ENCODE measurements at regions not wholly inside any gene's neighbourhood (a gene's known extent, or its start where the extent isn't known, plus 50 kb on each side); places are given as distances from the start of the nearest gene placed in this dataset.

DNA sequence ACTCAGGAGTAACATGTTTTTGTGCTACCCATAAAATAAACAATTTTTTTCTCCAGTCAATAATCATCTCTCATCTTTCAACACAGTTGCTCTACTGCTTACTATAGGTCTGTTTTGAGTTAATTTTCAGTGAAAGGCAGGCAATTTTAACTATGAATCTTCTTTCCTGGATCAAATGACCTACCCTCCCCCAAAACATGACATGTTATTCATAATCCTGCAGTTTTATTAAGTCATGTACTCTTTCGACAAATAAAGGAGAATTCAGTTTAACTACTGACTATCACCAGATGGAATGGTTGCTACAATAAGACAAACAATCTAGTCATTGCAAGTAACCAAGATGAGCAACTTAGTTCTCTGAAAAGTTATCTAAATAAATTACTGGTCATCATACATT lies 106.0 kb upstream of the FAR2 start:
- no peak for DNase-seq (ENCODE audit: low read depth)

DNA sequence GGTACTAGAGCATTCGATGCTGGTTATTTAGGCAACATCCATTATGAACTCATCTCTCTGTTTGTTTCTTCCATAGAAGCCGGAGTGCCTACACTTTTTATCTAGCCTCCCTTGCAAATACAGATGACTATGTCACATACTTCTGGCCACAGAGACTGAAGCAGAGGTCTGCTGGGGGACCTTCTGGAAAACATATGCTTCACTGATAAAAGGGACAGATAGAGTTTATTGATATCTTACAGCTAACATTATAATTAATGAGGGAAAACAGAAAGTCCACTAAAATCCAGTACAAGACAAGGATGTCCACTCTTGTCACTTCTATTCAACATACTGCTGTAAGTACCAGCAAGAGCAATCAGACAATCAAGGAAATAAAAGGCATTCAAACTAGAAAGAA lies 104.3 kb upstream of the FAR2 start:
- DNase-seq (ENCODE audit: low read depth), result no peak

DNA sequence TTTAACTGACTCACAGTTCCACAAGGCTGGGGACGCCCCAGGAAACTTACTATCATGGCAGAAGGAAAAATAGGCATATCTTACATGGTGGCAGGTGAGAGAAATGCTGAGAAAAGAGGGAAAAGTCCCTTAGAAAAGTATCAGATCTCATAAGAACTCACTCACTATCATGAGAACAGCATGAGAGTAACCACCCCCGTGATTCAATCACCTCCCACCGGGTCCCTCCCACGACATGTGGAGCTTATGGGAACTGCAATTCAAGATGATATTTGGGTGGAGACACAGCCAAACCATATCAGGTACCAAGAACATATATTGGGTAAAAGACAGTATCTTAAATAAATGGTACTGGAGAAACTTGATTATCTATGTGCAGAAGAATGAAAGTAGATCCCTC lies 100.3 kb upstream of the FAR2 start:
- DNase-seq (ENCODE audit: low read depth), result no peak

DNA sequence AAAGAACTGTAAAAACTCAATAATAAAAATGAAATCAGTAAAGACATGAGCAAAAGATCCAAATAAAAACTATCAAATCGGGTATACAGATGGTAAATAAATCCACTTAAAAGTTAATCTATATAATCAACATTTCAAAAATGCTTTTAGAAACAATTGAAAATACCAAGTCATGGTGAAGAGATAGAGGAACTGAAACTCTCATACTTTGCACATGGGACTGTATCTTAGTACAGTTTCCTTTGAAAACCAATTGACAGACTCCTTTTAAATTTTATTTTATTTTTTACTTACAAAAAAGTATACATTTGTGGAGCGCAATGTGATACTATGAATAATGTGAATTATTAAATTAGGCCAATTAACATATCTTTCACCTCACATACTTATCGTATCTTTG lies 98.6 kb upstream of the FAR2 start:
- DNase-seq (ENCODE audit: low read depth), result no peak

DNA sequence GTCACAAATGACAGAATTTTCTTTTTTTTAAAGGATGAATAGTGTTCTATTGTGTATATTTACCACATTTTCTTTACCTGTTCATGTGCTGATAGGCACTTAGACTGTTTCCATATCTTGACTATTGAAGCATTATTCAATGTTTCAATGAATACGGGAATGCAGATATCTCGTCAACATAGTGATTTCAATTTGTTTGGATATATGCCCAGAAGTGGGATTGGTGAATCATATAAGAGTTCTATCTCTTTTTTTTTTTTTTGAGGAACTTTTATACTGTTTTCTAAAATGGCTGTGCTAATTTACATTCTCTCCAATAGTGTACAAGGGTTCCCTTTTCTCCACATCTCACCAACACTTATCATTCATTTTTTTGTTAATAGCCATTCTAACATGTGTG lies 97.9 kb upstream of the FAR2 start:
- DNase-seq (ENCODE audit: low read depth), result no peak

DNA sequence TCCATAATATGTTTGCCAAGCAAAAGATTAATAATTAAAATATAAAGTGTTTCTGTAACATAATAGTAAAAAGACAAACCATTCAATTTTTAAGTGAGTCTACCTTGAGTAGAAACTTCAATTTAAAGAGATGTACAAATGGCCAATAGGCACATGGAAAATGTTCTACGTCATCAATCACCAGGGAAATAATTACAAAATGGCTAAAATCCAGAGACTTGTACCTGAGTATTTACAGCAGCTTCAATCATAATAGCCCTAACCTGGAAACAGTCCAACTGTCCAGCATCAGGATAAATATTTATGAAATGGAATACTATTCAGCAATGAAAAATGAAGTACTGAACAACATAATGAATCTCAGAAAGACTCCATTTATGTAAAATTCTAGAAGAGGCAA lies 95.5 kb upstream of the FAR2 start:
- no peak for DNase-seq (ENCODE audit: low read depth)

DNA sequence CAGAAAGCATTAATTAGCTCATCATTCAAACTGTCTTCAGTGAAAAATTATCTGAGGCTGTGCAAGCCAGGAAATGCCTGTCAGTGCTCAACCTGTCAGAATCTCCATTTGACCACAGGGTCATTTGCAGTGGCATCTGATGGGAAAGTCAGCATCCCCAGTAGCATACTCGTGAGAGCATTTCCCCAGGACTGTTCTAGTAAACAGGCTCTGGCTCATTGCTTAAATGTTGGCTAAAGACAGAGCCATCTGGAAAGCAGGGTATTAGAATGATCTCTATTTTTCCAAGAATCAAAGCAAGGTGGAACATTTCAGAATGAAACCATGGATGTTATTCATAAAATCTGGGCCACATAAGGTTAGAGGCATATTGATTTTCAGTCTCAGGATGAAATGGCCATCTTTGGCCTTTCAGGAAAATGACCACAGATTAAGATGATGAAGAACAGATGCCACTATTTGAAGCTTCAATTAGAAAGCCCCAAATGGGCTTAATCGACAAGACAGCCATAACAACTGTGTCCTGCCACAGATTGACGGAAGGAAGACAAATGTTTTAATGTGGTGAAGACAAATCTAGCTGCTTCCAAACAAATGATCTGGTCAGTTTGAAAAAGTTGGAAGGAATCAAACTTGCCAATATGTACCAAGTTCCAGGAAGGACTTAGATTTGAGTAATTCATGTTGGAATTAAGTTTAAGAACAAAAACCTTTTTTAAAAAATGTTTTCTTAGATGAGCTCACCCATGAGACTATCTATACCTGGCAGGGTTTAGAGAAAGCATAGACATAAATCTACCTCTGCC lies 94.0 kb upstream of the FAR2 start:
- no peak for DNase-seq (ENCODE audit: low read depth)

DNA sequence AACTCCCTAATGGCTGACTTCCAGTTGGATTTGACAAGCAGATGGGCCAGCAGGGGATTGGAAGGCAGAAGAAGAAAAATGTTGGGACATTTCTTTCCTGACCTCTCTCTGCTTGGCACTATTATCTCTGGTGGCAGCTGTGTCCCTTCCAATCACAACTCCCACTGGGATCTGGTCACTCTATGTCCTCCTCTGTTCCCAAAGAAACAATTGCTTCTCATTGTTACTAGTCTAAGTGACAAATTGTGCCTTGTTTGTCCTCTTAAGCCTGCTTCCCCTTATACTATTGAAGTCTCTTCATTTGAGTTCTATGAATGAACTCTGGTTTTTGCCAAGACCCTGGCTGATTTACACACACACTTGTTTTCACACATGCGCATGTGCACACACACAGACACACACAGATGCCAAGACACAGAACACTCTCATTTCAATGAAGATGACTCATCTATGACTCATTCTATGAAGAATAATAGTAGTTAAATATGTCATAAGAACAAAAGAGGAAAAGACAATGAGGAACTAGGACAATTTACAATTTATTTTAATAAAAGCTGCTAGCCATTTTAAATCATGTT lies 83.0 kb upstream of the FAR2 start:
- no peak for DNase-seq (ENCODE audit: low read depth)

DNA sequence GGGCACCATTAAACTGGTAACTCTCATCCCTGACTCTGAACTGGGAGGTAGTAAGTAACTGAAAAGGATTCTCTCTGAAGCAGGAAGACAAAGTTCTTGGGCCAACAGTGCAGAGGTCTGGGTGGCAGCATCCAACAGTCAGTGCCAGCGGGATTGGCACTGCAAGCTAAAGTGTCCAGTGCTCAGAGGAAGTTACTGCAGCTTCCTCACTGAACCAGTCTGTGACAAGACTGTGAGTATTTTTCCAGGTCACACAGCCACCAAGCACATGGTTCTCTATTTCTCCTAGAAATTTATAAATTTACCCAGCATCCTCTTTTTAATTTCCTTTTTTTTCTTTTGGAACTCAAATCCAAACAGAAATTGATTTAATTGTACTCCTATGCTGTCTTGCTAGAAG lies 81.6 kb upstream of the FAR2 start:
- no peak for DNase-seq (ENCODE audit: low read depth)

DNA sequence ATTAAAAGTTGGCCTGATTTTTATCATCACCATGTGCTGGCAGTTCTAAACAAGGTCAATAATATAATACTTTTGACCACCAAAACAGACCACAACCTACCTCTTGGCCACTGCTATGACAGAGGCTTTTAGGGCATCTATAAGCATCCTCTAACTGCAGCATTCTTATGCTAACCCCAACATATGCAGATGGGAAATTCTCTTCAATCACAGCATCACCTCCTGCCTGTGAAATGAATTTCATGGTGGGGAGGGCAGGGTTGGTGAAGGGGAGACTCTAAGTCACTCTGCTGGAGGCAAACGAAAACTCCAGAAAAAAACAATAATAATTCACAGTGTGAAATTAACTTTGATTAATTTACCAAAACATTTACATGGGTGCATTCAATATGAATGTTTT lies 78.8 kb upstream of the FAR2 start:
- DNase-seq (ENCODE audit: low read depth), result no peak

DNA sequence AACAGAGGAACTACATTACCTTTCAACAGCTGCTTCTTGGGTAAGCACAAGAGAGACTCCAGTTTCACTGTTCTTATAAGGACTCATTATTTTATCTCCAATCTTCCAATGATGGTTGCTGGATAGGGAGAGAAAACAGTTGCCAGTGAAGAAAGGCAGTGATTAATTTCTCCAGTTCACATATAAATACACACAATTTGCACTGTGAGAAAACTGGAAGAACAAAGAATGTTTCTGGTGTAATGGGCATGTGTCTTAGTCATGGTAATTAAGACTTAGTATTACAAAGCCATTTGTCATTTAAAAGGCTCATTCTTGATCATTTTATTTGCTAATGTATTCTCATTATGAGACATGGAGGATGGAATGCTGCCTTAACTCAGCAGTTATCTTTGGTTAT lies 78.0 kb upstream of the FAR2 start:
- no peak for DNase-seq (ENCODE audit: low read depth)

DNA sequence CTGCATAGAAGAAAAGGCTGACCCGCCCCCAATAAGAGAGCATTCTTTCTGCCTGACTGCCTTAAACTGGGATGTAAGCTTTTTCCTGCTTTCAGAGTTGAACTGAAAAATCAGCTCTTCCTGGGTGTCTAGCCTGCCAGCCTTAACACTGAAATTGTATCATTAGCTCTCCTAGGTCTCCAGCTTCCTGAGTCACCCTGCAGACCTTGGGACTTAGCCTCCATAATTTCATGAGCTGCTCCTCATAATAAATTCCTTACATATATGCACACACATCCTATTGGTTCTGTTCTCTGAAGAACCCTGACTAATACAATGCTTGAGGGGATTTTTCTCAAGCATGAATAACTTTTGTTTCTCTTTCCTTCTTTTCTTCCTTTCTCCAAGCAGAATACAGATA lies 76.4 kb upstream of the FAR2 start:
- no peak for DNase-seq (ENCODE audit: low read depth)

DNA sequence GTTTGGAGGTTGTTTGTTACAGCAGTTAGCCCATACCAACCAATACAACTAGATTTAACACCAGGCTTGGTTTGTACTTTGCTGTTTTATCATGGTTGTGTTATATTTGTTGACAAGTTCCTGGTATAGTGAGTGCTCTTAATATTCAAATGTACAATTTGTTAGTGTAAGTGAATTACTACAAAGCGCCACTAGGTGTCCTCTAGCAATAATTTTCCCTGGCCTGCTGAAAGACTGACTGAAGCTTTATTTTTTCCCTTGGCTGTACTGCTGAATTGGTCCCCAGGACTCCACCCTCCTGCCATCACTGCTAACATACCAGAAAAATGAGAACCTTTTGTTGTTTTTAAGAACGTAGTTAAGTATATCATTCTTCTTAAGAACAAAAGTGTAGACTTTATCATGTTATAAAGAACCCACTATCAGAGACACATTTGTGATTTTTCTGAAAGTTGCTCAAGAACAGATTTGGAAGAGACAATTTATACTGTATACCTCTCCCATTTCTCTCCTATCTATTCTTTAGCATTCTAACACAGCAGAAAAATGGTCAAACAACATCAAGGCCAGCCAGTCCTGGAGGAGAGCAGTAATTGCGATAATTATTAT lies 75.3 kb upstream of the FAR2 start:
- no peak for DNase-seq (ENCODE audit: low read depth)

DNA sequence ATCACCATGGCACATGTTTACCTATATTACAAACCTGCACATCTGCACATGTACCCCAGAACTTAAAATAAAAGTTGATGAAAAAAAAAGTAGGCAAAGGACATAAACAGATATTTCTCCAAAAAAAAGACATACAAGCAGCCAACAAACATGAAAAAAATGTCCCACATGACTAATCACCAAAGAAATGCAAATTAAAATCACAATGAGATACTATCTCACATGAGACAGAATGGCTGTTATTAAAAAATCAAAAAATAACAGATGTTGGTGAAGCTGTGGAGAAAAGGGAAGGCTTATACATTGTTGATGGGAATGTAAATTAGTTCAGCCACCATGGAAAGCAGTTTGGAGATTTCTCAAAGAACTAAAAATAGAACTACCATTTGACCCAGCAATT lies 68.0 kb upstream of the FAR2 start:
- DNase-seq (ENCODE audit: low read depth), result no peak

DNA sequence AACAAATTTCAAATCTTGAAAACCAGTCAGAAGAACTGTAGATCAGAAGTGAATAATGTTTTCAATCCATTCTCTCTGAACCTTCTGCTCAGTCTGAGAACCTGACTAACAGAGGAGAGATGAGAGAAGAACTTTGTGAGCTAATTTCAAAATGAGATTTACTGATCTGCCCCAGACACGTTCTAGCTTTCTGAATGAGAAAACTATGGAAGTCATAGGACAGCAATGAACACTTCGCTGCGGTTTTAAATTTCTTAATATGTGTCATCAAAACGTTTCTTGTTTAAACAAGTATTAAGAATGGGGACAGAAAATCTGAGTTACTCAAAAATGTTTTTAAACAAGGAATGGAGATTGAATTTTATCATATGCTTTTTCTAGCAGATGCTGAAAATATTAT lies 66.6 kb upstream of the FAR2 start:
- no peak for DNase-seq (ENCODE audit: low read depth)

DNA sequence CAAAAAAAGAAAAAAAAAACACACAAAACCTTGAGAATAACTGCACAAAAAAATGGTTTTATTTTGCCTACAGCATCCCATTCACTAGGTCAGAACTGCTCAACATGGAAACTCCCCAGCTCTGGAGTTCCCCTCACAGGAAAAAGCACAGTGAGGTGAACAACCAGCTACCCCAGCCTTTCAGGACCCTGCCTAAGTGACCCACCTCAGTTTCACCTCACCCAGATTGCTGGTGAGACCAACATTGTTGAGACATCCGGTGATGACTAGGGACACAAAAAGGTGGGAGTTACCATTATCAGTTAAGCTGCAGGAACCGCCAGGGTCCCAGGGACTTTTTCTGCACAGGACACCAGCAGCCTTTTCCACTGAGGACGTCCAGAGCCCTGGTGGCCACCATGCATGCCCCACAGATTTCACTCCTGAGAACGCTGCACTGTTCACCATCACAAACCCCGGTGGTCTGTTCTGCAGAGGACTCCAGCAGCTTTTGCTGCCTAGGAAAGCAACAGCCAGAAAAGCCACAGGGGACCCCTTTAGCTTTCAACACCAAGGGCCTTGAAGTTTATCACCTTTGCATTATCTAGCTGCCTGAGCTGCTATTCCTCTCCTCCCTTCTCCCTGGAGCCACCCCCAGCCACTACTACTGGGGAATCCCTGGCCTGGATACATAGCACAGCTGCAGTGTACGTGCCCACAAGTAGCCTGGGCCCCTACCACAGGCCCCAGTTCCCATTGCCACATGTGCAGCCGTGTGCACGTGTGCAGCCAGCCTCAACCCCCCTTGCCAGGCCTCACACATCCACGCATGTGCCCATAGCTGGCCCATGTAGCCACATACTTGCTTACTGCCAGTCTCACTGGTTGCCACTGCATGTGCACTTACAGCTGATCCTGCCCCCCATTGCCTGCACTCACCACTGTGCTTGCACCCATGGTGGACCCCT lies 62.5 kb upstream of the FAR2 start:
- no peak for DNase-seq (ENCODE audit: low read depth)

DNA sequence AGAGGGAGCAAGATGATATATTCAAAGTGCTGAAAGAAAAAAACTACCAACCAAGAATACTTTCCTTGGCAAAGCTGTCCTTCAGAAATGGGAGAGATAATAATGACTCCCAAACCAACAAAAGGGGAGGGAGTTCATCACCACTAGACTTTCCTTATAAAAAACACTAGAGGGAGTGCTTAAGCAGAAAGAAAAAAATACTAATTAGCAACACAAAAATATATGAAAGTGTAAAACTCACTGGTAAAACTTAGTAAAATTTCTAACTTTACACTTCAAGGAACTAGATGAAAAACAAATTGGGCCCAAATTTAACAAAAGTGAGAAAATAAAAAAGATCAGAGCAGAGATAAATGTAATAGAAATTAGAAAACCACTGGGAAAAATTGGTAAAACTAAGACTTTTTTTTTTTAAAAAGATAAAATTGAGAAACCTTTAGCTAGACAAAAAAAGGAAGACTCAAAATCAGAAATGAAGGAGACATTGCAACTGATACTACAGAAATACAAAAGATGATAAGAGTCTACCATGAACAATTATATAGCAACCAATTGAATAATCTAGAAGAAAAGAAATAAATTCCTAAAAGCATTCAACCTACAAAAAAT lies 60.4 kb upstream of the FAR2 start:
- no peak for DNase-seq (ENCODE audit: low read depth)
